ENCODE measurements at regions not wholly inside any gene's neighbourhood (a gene's known extent, or its start where the extent isn't known, plus 50 kb on each side); places are given as distances from the start of the nearest gene placed in this dataset.
"Not testable (repeated sequence)": the region's sequence is repeated elsewhere in the genome, so short reads cannot be mapped to it uniquely, and the experiment has no call there.

DNA sequence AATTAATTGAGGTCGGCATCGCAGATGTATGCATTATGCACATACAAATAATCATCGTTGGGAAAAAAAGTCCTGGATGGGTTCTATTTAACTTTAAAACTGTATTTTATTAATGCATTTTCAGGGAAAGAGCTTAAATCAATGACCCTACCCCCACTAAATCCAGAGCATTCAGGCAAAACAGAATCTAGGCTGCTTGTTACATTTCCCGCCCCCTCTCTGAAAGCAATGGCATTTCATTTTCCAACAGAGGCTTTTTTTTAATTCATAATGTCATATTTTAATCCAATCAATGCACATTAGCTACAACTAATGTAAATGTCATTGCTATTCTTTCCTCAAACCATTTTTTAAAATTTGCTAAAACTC lies 117.4 kb upstream of the GRIA1 start:
- Histone ChIP-seq H3K36me3 (ENCODE audit: low read length) (no peaks in the 10 kb centered on the region), H3F3A (ENCODE audit: insufficient read depth) (no peaks in the 10 kb centered on the region), H3K27me3 (ENCODE audit: low read length) (no peaks in the 10 kb centered on the region), H3K9ac (ENCODE audit: low read length) (no peak overlapping the region), H3K4me3 (ENCODE audit: insufficient read depth, low read length, poor library complexity, severe bottlenecking) (no peak overlapping the region), H4K20me1 (ENCODE audit: low read depth, low read length) (no peaks in the 10 kb centered on the region), H3K79me2 (ENCODE audit: insufficient read depth, low read length) (no peaks in the 10 kb centered on the region), H3K4me2 (ENCODE audit: low read depth, low read length, poor library complexity, severe bottlenecking) (no peak overlapping the region), H3K9me3 (ENCODE audit: insufficient read depth, low read length) (no peaks in the 10 kb centered on the region), H3K27ac (ENCODE audit: low read depth, low read length) (no peak overlapping the region), H2AFZ (ENCODE audit: low read depth, low read length, severe bottlenecking) (no peak overlapping the region), H3K9me2 (replicated peaks; ENCODE audit: insufficient read depth, low read length) (no peaks in the 10 kb centered on the region)
- no peak for TF ChIP-seq EZH2phosphoT487 (conservative IDR thresholded peaks at IDR 0.05; ENCODE audit: low read length)
- no peak for TF ChIP-seq CTCF (IDR thresholded peaks at IDR 0.05; ENCODE audit: insufficient read depth, low read length, poor library complexity, severe bottlenecking)

DNA sequence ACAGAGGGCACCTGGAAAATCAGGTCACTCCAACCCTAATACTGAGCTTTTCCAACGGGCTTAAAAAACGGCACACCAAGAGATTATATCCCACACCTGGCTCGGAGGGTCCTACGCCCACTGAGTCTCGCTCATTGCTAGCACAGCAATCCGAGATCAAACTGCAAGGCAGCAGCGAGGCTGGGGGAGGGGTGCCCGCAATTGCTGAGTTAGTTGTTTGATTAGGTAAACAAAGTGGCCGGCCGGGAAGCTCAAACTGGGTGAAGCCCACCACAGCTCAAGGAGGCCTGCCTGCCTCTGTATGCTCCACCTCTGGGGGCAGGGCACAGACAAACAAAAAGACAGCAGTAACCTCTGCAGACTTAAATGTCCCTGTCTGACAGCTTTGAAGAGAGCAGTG lies 108.8 kb upstream of the GRIA1 start:
- not testable (repeated sequence) for H2AFZ ChIP-seq (ENCODE audit: low read depth, low read length, severe bottlenecking); H4K20me1 ChIP-seq (ENCODE audit: low read depth, low read length); H3K9me2 ChIP-seq (replicated peaks; ENCODE audit: insufficient read depth, low read length); H3K9me3 ChIP-seq (ENCODE audit: insufficient read depth, low read length); H3K27ac ChIP-seq (ENCODE audit: low read depth, low read length); H3K79me2 ChIP-seq (ENCODE audit: insufficient read depth, low read length); H3K4me3 ChIP-seq (ENCODE audit: insufficient read depth, low read length, poor library complexity, severe bottlenecking); H3K9ac ChIP-seq (ENCODE audit: low read length); H3K36me3 ChIP-seq (ENCODE audit: low read length); H3K27me3 ChIP-seq (ENCODE audit: low read length); H3K4me2 ChIP-seq (ENCODE audit: low read depth, low read length, poor library complexity, severe bottlenecking); H3F3A ChIP-seq (ENCODE audit: insufficient read depth)

GRCh38 chr5:153390569-153390968 lies 99.9 kb upstream of the GRIA1 start:
- Histone ChIP-seq H3K27ac (ENCODE audit: low read depth, low read length) (no peak overlapping the region), H3K9ac (ENCODE audit: low read length) (no peak overlapping the region), H3K79me2 (ENCODE audit: insufficient read depth, low read length) (no peaks in the 10 kb centered on the region), H2AFZ (ENCODE audit: low read depth, low read length, severe bottlenecking) (no peak overlapping the region), H3K27me3 (ENCODE audit: low read length) (no peaks in the 10 kb centered on the region), H3K4me2 (ENCODE audit: low read depth, low read length, poor library complexity, severe bottlenecking) (no peak overlapping the region), H3K36me3 (ENCODE audit: low read length) (no peaks in the 10 kb centered on the region), H3F3A (ENCODE audit: insufficient read depth) (no peaks in the 10 kb centered on the region), H3K9me2 (replicated peaks; ENCODE audit: insufficient read depth, low read length) (no peaks in the 10 kb centered on the region), H4K20me1 (ENCODE audit: low read depth, low read length) (no peaks in the 10 kb centered on the region), H3K9me3 (ENCODE audit: insufficient read depth, low read length) (no peaks in the 10 kb centered on the region), H3K4me3 (ENCODE audit: insufficient read depth, low read length, poor library complexity, severe bottlenecking) (no peak overlapping the region)
- no peak for TF ChIP-seq EZH2phosphoT487 (conservative IDR thresholded peaks at IDR 0.05; ENCODE audit: low read length)
- no peak for TF ChIP-seq CTCF (IDR thresholded peaks at IDR 0.05; ENCODE audit: insufficient read depth, low read length, poor library complexity, severe bottlenecking)

DNA sequence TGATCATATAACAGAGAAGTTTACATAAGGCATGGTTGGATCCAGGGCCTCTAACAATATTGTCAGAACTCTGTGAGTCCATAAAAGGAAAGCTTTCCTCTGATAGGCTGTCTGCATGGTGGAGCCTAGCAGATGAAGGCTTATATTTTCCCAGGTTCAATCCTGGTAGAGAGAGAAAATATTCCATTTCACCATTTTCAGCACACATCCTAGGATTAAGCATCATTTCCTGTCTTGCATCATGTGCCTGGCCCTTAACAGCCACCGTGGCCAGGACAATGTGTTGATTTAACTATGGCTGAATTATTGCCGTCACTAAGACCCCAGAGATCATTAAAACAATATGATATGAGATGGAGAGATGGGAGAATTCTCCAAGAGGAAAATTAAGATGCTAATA lies 90.9 kb upstream of the GRIA1 start:
- H3K9me3 ChIP-seq (ENCODE audit: insufficient read depth, low read length), result no peaks in the 10 kb centered on the region
- TF ChIP-seq EZH2phosphoT487 (conservative IDR thresholded peaks at IDR 0.05; ENCODE audit: low read length) (no peak), CTCF (IDR thresholded peaks at IDR 0.05; ENCODE audit: insufficient read depth, low read length, poor library complexity, severe bottlenecking) (no peak)
- no peak overlapping the region for H2AFZ ChIP-seq (ENCODE audit: low read depth, low read length, severe bottlenecking)
- no peaks in the 10 kb centered on the region for H3F3A ChIP-seq (ENCODE audit: insufficient read depth)
- H3K27ac ChIP-seq (ENCODE audit: low read depth, low read length), result no peak overlapping the region
- no peaks in the 10 kb centered on the region for H3K27me3 ChIP-seq (ENCODE audit: low read length)
- H3K4me2 ChIP-seq (ENCODE audit: low read depth, low read length, poor library complexity, severe bottlenecking), result no peak overlapping the region
- H3K9ac ChIP-seq (ENCODE audit: low read length), result no peak overlapping the region
- H3K79me2 ChIP-seq (ENCODE audit: insufficient read depth, low read length), result no peaks in the 10 kb centered on the region
- H3K36me3 ChIP-seq (ENCODE audit: low read length), result no peaks in the 10 kb centered on the region
- H3K4me3 ChIP-seq (ENCODE audit: insufficient read depth, low read length, poor library complexity, severe bottlenecking), result no peak overlapping the region
- no peaks in the 10 kb centered on the region for H3K9me2 ChIP-seq (replicated peaks; ENCODE audit: insufficient read depth, low read length)
- no peaks in the 10 kb centered on the region for H4K20me1 ChIP-seq (ENCODE audit: low read depth, low read length)

Measured in SU-DHL-6 (cell line).